OCI-LY1 (cell line): ENCODE measurements at regions not wholly inside any gene's neighbourhood (a gene's known extent, or its start where the extent isn't known, plus 50 kb on each side); places are given as distances from the start of the nearest gene placed in this dataset.

Experiments used
- H2AFZ ChIP-seq: fragments of 200-600 bp; sonication (generic), shearing (Covaris generic); 2 replicates; pipeline ENCODE4 v1.6.0; 2014; ENCODE audit warnings: antibody characterized with exemption, mild to moderate bottlenecking, low read length
- H3F3A ChIP-seq: fragments of 200-600 bp; sonication (generic), shearing (Covaris generic); 2 replicates; pipeline ENCODE4 v1.6.0; 2014; ENCODE audit warnings: mild to moderate bottlenecking, antibody characterized with exemption, low read length, moderate library complexity; ENCODE audit not compliant: insufficient read depth
- H3K27ac ChIP-seq: fragments of 200-600 bp; sonication (generic); 2 replicates; pipeline ENCODE4 v1.5.1; 2014; ENCODE audit warnings: low read length, mixed run types, mild to moderate bottlenecking, low read depth; ENCODE audit not compliant: poor library complexity, severe bottlenecking
- H3K27me3 ChIP-seq: fragments of 200-600 bp; sonication (generic); 2 replicates; pipeline ENCODE4 v1.6.0; 2014; ENCODE audit warnings: antibody characterized with exemption, mild to moderate bottlenecking, low read length, moderate library complexity; ENCODE audit not compliant: insufficient read depth
- H3K36me3 ChIP-seq: fragments of 200-600 bp; sonication (generic); 2 replicates; pipeline ENCODE4 v1.6.1; 2014; ENCODE audit warnings: mild to moderate bottlenecking, antibody characterized with exemption, low read length, moderate library complexity, mixed read lengths; ENCODE audit not compliant: insufficient read depth
- H3K4me1 ChIP-seq: fragments of 200-600 bp; sonication (generic); 2 replicates; pipeline ENCODE4 v1.5.1; 2014; ENCODE audit warnings: mild to moderate bottlenecking, low read length, moderate library complexity; ENCODE audit not compliant: insufficient read depth, severe bottlenecking
- H3K4me2 ChIP-seq: fragments of 200-600 bp; sonication (generic), shearing (Covaris generic); 2 replicates; pipeline ENCODE4 v1.6.1; 2014; ENCODE audit warnings: low read length
- H3K4me3 ChIP-seq: fragments of 200-600 bp; sonication (generic); 2 replicates; pipeline ENCODE4 v1.5.1; 2014; ENCODE audit warnings: low read length, low read depth, mild to moderate bottlenecking, mixed read lengths; ENCODE audit not compliant: poor library complexity, severe bottlenecking
- H3K79me2 ChIP-seq: fragments of 200-600 bp; shearing (Covaris generic); 2 replicates; pipeline ENCODE4 v1.6.1; 2016; ENCODE audit warnings: mixed run types, low read length, mixed read lengths; ENCODE audit not compliant: insufficient read depth
- H3K9ac ChIP-seq: fragments of 200-600 bp; sonication (generic), shearing (Covaris generic); 2 replicates; pipeline ENCODE4 v1.6.1; 2014; ENCODE audit warnings: mild to moderate bottlenecking, low read length, mixed read lengths
- H3K9me2 ChIP-seq: fragments of 200-600 bp; sonication (generic), shearing (Covaris generic); 2 replicates; pipeline ENCODE4 v1.6.1; 2014; ENCODE audit warnings: low read depth, mild to moderate bottlenecking, low read length, mixed read lengths
- H3K9me3 ChIP-seq: fragments of 200-600 bp; shearing (Covaris generic); 2 replicates; pipeline ENCODE4 v1.6.1; 2014; ENCODE audit warnings: low read length, mixed read lengths
- H4K20me1 ChIP-seq: fragments of 200-600 bp; sonication (generic), shearing (Covaris generic); 2 replicates; pipeline ENCODE4 v1.6.0; 2016; ENCODE audit warnings: mild to moderate bottlenecking, low read length; ENCODE audit not compliant: insufficient read depth
- EZH2 ChIP-seq: fragments of 200-600 bp; sonication (generic), shearing (Covaris generic); IDR thresholded peaks from 2 replicates; pipeline ENCODE4 v1.8.0; 2017; ENCODE audit warnings: borderline replicate concordance, mixed run types, mild to moderate bottlenecking, antibody characterized with exemption, low read length, moderate library complexity, mixed read lengths
- TF ChIP-seq, protein P1 (sequence below): fragments of 200-600 bp; sonication (generic), shearing (Covaris generic); IDR thresholded peaks from 2 replicates; pipeline ENCODE4 v1.5.1; 2017; ENCODE audit warnings: mild to moderate bottlenecking, antibody characterized with exemption, low read length, moderate library complexity, mixed read lengths

DNA sequence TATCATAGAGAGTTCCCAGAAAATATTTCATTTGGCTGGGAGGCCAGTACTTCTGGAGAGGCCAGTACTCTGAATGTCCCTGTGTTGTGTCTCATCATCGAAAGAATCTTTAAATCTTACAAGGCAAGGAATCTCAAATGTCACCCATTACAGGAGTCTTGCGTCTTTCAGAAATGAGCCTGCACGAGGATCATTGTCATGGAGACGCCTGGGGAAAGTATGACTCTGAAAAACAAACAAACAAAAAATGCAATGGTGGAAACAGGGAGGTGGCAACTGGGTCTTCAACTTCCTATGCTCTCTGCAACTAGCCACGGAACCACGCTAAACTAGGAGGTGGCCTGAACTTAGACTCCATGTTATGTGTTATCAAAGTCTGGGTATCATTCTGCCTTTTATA lies 804.6 kb downstream of the EPHA3 start:
- TF ChIP-seq, protein P1, sequence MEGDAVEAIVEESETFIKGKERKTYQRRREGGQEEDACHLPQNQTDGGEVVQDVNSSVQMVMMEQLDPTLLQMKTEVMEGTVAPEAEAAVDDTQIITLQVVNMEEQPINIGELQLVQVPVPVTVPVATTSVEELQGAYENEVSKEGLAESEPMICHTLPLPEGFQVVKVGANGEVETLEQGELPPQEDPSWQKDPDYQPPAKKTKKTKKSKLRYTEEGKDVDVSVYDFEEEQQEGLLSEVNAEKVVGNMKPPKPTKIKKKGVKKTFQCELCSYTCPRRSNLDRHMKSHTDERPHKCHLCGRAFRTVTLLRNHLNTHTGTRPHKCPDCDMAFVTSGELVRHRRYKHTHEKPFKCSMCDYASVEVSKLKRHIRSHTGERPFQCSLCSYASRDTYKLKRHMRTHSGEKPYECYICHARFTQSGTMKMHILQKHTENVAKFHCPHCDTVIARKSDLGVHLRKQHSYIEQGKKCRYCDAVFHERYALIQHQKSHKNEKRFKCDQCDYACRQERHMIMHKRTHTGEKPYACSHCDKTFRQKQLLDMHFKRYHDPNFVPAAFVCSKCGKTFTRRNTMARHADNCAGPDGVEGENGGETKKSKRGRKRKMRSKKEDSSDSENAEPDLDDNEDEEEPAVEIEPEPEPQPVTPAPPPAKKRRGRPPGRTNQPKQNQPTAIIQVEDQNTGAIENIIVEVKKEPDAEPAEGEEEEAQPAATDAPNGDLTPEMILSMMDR: no peak
- TF ChIP-seq EZH2: no peak
- Histone ChIP-seq H4K20me1 (no peaks in the 10 kb centered on the region), H3K79me2 (no peaks in the 10 kb centered on the region), H3F3A (no peaks in the 10 kb centered on the region), H2AFZ (no peak overlapping the region), H3K27me3 (no peaks in the 10 kb centered on the region), H3K9me3 (no peaks in the 10 kb centered on the region), H3K9me2 (no peaks in the 10 kb centered on the region), H3K4me1 (no peaks in the 10 kb centered on the region), H3K4me3 (no peak overlapping the region), H3K4me2 (no peak overlapping the region), H3K36me3 (no peaks in the 10 kb centered on the region), H3K9ac (no peak overlapping the region), H3K27ac (no peak overlapping the region)

DNA sequence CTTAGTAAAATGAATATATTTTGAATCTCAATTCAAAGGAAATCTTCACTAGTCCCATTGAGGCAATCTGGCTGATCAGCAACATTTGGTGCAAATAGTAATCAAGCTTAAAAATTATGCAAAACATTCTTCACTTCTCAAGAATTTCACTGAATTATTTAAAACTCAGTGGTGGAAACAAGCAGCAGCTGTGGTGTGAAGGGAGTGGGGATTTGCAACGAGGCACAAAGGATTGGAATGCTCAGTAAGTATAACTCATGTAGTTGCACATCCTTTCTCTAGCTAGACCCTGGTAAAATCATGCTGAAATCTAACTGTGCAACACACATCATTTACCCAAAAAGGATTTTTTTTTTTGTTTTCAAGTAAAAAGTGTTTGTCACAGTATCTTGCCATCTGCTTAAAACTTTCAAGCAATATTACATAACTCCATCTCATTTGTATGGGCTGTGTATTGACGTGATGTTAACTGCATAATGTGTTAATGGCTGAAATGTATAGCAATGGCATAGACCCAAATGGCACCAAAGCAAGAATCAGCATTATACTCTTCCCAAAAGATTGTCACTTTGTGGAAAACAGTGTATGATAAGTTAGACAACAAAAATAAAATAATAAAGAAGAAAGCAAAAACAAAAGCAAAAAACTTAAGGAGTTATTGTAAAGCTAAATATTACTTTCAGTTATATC lies 816.6 kb downstream of the EPHA3 start:
- Histone ChIP-seq H3K27me3 (no peaks in the 10 kb centered on the region), H3K36me3 (no peaks in the 10 kb centered on the region), H3K9me3 (no peaks in the 10 kb centered on the region), H3K79me2 (no peaks in the 10 kb centered on the region), H4K20me1 (no peaks in the 10 kb centered on the region), H3K27ac (no peak overlapping the region), H3K4me1 (no peaks in the 10 kb centered on the region), H3K4me2 (no peak overlapping the region), H3K9ac (no peak overlapping the region), H3F3A (no peaks in the 10 kb centered on the region), H3K4me3 (no peak overlapping the region), H2AFZ (no peak overlapping the region), H3K9me2 (no peaks in the 10 kb centered on the region)
- TF ChIP-seq, protein P1: no peak
- no peak for TF ChIP-seq EZH2

DNA sequence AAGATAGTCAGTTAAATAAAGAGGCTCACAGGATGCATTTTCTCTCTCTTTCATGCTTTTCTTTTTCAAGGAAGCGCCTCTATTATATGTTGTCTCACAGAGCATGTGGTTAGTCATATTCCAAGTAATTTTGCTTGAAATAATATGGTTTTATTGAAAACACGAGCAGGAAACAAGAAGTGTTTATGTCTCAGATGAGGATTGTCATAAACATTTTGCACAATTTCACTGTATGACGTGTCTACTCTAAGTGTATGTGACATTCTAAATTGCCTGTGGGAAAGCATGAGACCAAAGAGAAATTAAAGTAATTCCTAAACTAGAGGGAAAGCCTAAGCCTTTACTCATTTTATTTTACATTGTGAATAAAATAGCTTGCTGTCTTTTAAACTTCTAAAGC lies 818.6 kb downstream of the EPHA3 start:
- Histone ChIP-seq H3K9ac (no peak overlapping the region), H2AFZ (no peak overlapping the region), H3K4me3 (no peak overlapping the region)

More for the DNA sequence above, 818.6 kb downstream of the EPHA3 start:
- no peak overlapping the region for H3K27ac ChIP-seq
- H3K27me3 ChIP-seq: no peaks in the 10 kb centered on the region
- no peak overlapping the region for H3K4me2 ChIP-seq
- TF ChIP-seq, protein P1: no peak
- no peak for TF ChIP-seq EZH2
- H3K79me2 ChIP-seq: no peaks in the 10 kb centered on the region
- no peaks in the 10 kb centered on the region for H3K36me3 ChIP-seq
- no peaks in the 10 kb centered on the region for H3K9me3 ChIP-seq
- H3K4me1 ChIP-seq: no peaks in the 10 kb centered on the region
- H3F3A ChIP-seq: no peaks in the 10 kb centered on the region
- H4K20me1 ChIP-seq: no peaks in the 10 kb centered on the region
- H3K9me2 ChIP-seq: no peaks in the 10 kb centered on the region
